ENCODE measurements at regions not wholly inside any gene's neighbourhood (a gene's known extent, or its start where the extent isn't known, plus 50 kb on each side); places are given as distances from the start of the nearest gene placed in this dataset.

DNA sequence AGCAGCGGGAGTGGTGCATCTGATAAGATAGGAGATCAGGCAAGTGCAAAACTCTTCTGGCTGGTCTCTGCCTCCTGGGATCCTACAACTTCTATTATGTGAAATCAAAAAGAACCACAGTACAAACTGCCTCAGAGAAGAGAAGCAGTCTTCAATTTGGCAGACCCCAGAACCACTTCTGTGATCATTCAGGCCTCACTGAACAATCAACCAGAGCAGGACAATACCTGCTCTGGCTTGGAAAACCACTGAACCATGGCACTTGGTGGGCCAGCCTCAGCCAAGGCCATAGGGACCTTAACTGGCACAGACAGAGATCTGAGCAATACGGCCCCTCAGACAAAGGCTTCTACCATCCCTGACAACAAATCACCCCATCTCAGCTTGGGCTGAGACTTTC, 103.0 kb downstream of the NDUFA12 start:
- H3K27me3 ChIP-seq (ENCODE audit: insufficient read depth), result no peaks in the 10 kb centered on the region
- POLR2A ChIA-PET, result no interaction called here
- no peak overlapping the region for H3K4me3 ChIP-seq (ENCODE audit: low read depth in 2 of 2, low read length in 1 of 2)
- no peak overlapping the region for H2AFZ ChIP-seq (ENCODE audit: low read depth)
- DNase-seq, result no peak
- TF ChIP-seq YY1 (IDR thresholded peaks at IDR 0.05; ENCODE audit: low read depth), result no peak
- TF ChIP-seq NFIC (IDR thresholded peaks at IDR 0.05; ENCODE audit: borderline replicate concordance), result no peak
- TF ChIP-seq RFX5 (IDR thresholded peaks at IDR 0.05; ENCODE audit: low read length), result no peak
- no peak for TF ChIP-seq EP300 (IDR thresholded peaks at IDR 0.05; ENCODE audit: borderline replicate concordance in 1 of 2, low read depth in 1 of 2, low read length in 1 of 2)
- TF ChIP-seq, protein P1, sequence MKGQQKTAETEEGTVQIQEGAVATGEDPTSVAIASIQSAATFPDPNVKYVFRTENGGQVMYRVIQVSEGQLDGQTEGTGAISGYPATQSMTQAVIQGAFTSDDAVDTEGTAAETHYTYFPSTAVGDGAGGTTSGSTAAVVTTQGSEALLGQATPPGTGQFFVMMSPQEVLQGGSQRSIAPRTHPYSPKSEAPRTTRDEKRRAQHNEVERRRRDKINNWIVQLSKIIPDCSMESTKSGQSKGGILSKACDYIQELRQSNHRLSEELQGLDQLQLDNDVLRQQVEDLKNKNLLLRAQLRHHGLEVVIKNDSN (IDR thresholded peaks at IDR 0.05; ENCODE audit: borderline replicate concordance, low read depth), result no peak
- no peak for TF ChIP-seq FOXJ3 (CRISPR knock-in tag; IDR thresholded peaks at IDR 0.05)
- no peak for TF ChIP-seq GABPA (IDR thresholded peaks at IDR 0.05; ENCODE audit: low read depth)
- TF ChIP-seq, protein P2, sequence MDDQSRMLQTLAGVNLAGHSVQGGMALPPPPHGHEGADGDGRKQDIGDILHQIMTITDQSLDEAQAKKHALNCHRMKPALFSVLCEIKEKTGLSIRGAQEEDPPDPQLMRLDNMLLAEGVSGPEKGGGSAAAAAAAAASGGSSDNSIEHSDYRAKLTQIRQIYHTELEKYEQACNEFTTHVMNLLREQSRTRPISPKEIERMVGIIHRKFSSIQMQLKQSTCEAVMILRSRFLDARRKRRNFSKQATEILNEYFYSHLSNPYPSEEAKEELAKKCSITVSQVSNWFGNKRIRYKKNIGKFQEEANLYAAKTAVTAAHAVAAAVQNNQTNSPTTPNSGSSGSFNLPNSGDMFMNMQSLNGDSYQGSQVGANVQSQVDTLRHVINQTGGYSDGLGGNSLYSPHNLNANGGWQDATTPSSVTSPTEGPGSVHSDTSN (IDR thresholded peaks at IDR 0.05), result no peak
- TF ChIP-seq, protein P3, sequence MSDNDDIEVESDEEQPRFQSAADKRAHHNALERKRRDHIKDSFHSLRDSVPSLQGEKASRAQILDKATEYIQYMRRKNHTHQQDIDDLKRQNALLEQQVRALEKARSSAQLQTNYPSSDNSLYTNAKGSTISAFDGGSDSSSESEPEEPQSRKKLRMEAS (IDR thresholded peaks at IDR 0.05; ENCODE audit: low read depth), result no peak
- TF ChIP-seq FOXM1 (IDR thresholded peaks at IDR 0.05; ENCODE audit: low read depth), result no peak
- TF ChIP-seq POLR2AphosphoS5 (IDR thresholded peaks at IDR 0.05; ENCODE audit: low read depth, low read length), result no peak
- TF ChIP-seq, protein P4, sequence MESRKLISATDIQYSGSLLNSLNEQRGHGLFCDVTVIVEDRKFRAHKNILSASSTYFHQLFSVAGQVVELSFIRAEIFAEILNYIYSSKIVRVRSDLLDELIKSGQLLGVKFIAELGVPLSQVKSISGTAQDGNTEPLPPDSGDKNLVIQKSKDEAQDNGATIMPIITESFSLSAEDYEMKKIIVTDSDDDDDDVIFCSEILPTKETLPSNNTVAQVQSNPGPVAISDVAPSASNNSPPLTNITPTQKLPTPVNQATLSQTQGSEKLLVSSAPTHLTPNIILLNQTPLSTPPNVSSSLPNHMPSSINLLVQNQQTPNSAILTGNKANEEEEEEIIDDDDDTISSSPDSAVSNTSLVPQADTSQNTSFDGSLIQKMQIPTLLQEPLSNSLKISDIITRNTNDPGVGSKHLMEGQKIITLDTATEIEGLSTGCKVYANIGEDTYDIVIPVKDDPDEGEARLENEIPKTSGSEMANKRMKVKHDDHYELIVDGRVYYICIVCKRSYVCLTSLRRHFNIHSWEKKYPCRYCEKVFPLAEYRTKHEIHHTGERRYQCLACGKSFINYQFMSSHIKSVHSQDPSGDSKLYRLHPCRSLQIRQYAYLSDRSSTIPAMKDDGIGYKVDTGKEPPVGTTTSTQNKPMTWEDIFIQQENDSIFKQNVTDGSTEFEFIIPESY (IDR thresholded peaks at IDR 0.05; ENCODE audit: borderline replicate concordance, low read depth), result no peak
- no peak for TF ChIP-seq RAD21 (IDR thresholded peaks at IDR 0.05; ENCODE audit: low read length)
- no peak for TF ChIP-seq RCOR1 (IDR thresholded peaks at IDR 0.05; ENCODE audit: low read length)
- no peak for TF ChIP-seq RXRA (IDR thresholded peaks at IDR 0.05; ENCODE audit: borderline replicate concordance, low read depth)
- TF ChIP-seq FOSL2 (IDR thresholded peaks at IDR 0.05; ENCODE audit: borderline replicate concordance, low read depth), result no peak
- no peak for TF ChIP-seq MXI1 (IDR thresholded peaks at IDR 0.05; ENCODE audit: low read depth, low read length)
- H4K20me1 ChIP-seq (ENCODE audit: insufficient read depth), result no peaks in the 10 kb centered on the region
- H3K27ac ChIP-seq (ENCODE audit: low read depth in 2 of 2, low read length in 1 of 2), result no peak overlapping the region
- H3K9me3 ChIP-seq, result no peaks in the 10 kb centered on the region
- H3K9me2 ChIP-seq, result no peaks in the 10 kb centered on the region
- no peaks in the 10 kb centered on the region for H3K4me1 ChIP-seq (ENCODE audit: control insufficient read depth in 1 of 2, insufficient read depth in 2 of 2, low read depth in 1 of 2, low read length in 1 of 2)
- no peak overlapping the region for H3K9ac ChIP-seq
- no peaks in the 10 kb centered on the region for H3K79me2 ChIP-seq (ENCODE audit: insufficient read depth)
- CTCF ChIA-PET, result no interaction called here
- no peaks in the 10 kb centered on the region for H3K36me3 ChIP-seq (replicated peaks in 1 of 2; ENCODE audit: control insufficient read depth in 1 of 2, insufficient read depth in 2 of 2, low read length in 1 of 2)
- H3K4me2 ChIP-seq, result no peak overlapping the region
- H3F3A ChIP-seq (replicated peaks; ENCODE audit: insufficient read depth), result no peaks in the 10 kb centered on the region
- WGBS (ENCODE audit: low lambda C conversion rate), result 67% methylated on average over 1 of the region's 2 CpGs

Data from SK-N-SH (cell line).